Uterus (tissue), 2 donors: ENCODE measurements at regions not wholly inside any gene's neighbourhood (a gene's known extent, or its start where the extent isn't known, plus 50 kb on each side); places are given as distances from the start of the nearest gene placed in this dataset.

Source experiments
- CTCF ChIP-seq, 4 experiments: fragments of 200-600 bp in 2 of 4; fragments of 450-650 bp in 2 of 4; sonication (generic) in 2 of 4; IDR thresholded peaks; one replicate each; pipeline ENCODE4 v1.5.1; 2016 to 2019; ENCODE audit warnings: antibody characterized with exemption in 4 of 4, mild to moderate bottlenecking in 2 of 4, moderate library complexity in 1 of 4
- POLR2A ChIP-seq, 2 donors: fragments of 450-650 bp; IDR thresholded peaks; one replicate each; pipeline ENCODE4 v1.6.1; 2016; ENCODE audit warnings: antibody characterized with exemption in 2 of 2, mild to moderate bottlenecking in 1 of 2, moderate library complexity in 1 of 2

- TF ChIP-seq CTCF (IDR thresholded peaks at IDR 0.05), result no peak
- TF ChIP-seq POLR2A (IDR thresholded peaks at IDR 0.05), result no peak
Observed at GRCh38 chr13:90800082-90800746, 547.3 kb upstream of the MIR17HG start.
